ENCODE measurements at regions not wholly inside any gene's neighbourhood (a gene's known extent, or its start where the extent isn't known, plus 50 kb on each side); places are given as distances from the start of the nearest gene placed in this dataset.

DNA sequence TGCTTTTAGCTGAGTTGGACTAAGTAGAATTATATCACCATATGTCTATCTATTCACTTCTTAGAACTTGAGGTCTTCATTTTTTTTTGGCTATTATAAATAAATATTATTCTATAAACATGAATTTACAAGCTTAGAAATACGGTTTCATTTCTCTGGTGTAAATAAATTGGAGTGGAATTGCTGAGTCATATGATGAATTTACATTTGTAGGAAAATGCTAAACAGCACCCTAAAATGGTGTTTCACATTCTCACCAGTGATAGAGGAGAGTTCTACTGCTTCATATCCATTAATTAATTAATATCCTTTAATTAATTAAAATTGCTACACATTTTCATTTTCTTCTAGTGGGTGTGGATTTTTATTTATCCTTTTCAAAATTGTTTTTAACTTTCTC, 318.3 kb downstream of the MDFIC start:
- TF ChIP-seq CTCF (conservative IDR thresholded peaks at IDR 0.05; ENCODE audit: low read length) (no peak), EZH2phosphoT487 (IDR thresholded peaks at IDR 0.05; ENCODE audit: borderline replicate concordance, low read depth, low read length) (no peak)
